Smooth muscle cell (in vitro differentiated cells): ENCODE measurements at regions not wholly inside any gene's neighbourhood (a gene's known extent, or its start where the extent isn't known, plus 50 kb on each side); places are given as distances from the start of the nearest gene placed in this dataset.

Experiments used
- DNase-seq: peaks from one replicate; lab custom pipeline; 2025; ENCODE audit not compliant: unreplicated experiment; lab: John Stamatoyannopoulos, UW
- H2AFZ ChIP-seq: fragments of 200-600 bp; sonication (generic); 2 replicates; pipeline ENCODE4 v1.6.0; 2016; ENCODE audit warnings: antibody characterized with exemption, low read depth, mild to moderate bottlenecking
- H3F3A ChIP-seq: fragments of 200-600 bp; sonication (generic); 2 replicates; pipeline ENCODE4 v1.6.0; 2017; ENCODE audit warnings: antibody characterized with exemption, low read depth
- H3K27ac ChIP-seq: fragments of 200-600 bp; sonication (generic); 2 replicates; pipeline ENCODE4 v1.5.1; 2016; ENCODE audit warnings: low read depth, mild to moderate bottlenecking
- H3K27me3 ChIP-seq: fragments of 200-600 bp; sonication (generic); 2 replicates; pipeline ENCODE4 v1.6.1; 2016; ENCODE audit warnings: low read depth, mild to moderate bottlenecking
- H3K36me3 ChIP-seq: fragments of 200-600 bp; sonication (generic); 2 replicates; pipeline ENCODE4 v1.5.1; 2016; ENCODE audit warnings: low read depth
- H3K4me1 ChIP-seq: fragments of 200-600 bp; sonication (generic); 2 replicates; pipeline ENCODE4 v1.5.1; 2016; ENCODE audit warnings: low read depth
- H3K4me2 ChIP-seq: fragments of 200-600 bp; sonication (generic); 2 replicates; pipeline ENCODE4 v1.6.0; 2016; ENCODE audit warnings: mild to moderate bottlenecking
- H3K4me3 ChIP-seq: fragments of 200-600 bp; sonication (generic); 2 replicates; pipeline ENCODE4 v1.5.1; 2016; ENCODE audit warnings: mild to moderate bottlenecking
- H3K79me2 ChIP-seq: fragments of 200-600 bp; sonication (generic); 2 replicates; pipeline ENCODE4 v1.6.0; 2016; ENCODE audit warnings: low read depth, mild to moderate bottlenecking
- H3K9ac ChIP-seq: fragments of 200-600 bp; sonication (generic); 2 replicates; pipeline ENCODE4 v1.6.0; 2016; ENCODE audit warnings: low read depth
- H3K9me3 ChIP-seq: fragments of 200-600 bp; sonication (generic); replicated peaks from 2 replicates; pipeline ENCODE4 v1.5.1; 2016; ENCODE audit warnings: low read depth
- H4K20me1 ChIP-seq: fragments of 200-600 bp; sonication (generic); 2 replicates; pipeline ENCODE4 v1.6.0; 2016; ENCODE audit warnings: low read depth
- WGBS: methylation state at CpG from one replicate; pipeline ENCODE4 v1.1.7; 2016; ENCODE audit warnings: low lambda C conversion rate; 5-methylcytosine and 5-hydroxymethylcytosine counted together
- TF ChIP-seq, protein P1 (sequence below): fragments of 200-600 bp; sonication (generic); IDR thresholded peaks from 2 replicates; pipeline ENCODE4 v1.5.1; 2017; ENCODE audit warnings: borderline replicate concordance, mild to moderate bottlenecking, antibody characterized with exemption; ENCODE audit not compliant: insufficient read depth, poor library complexity, severe bottlenecking

DNA sequence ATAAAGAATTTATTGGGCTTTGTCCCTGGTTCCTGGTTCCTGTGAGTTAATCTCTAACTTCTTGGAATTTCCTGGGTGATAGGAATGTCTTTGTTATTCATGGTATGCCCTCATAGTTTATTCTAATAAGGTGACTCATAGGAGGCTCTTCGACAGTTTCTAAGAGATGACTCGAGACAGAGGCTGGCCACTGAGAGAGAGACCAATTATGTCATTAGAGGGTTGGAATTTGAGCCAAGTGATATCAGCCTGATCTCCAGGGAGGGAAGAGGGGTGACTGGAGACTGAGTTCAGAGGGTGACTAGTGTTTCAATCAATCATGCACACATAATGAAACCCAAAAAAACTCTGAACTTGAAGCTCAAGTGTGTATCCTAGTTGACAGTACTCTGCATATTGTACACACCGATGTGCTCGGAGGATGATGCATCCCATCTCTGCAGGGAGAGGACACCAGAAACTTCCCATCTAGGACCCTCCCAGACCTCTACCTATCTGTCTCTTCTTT, 185.7 kb downstream of the MTCL1 start:
- TF ChIP-seq, protein P1, sequence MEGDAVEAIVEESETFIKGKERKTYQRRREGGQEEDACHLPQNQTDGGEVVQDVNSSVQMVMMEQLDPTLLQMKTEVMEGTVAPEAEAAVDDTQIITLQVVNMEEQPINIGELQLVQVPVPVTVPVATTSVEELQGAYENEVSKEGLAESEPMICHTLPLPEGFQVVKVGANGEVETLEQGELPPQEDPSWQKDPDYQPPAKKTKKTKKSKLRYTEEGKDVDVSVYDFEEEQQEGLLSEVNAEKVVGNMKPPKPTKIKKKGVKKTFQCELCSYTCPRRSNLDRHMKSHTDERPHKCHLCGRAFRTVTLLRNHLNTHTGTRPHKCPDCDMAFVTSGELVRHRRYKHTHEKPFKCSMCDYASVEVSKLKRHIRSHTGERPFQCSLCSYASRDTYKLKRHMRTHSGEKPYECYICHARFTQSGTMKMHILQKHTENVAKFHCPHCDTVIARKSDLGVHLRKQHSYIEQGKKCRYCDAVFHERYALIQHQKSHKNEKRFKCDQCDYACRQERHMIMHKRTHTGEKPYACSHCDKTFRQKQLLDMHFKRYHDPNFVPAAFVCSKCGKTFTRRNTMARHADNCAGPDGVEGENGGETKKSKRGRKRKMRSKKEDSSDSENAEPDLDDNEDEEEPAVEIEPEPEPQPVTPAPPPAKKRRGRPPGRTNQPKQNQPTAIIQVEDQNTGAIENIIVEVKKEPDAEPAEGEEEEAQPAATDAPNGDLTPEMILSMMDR = no peak
- Histone ChIP-seq H3K4me2 (peak overlapping the region; percentile 26), H3K4me3 (no peak overlapping the region), H3F3A (no peaks in the 10 kb centered on the region), H3K4me1 (peaks cover 5% of the 10 kb centered on the region), H4K20me1 (no peaks in the 10 kb centered on the region), H3K27me3 (no peaks in the 10 kb centered on the region), H3K9me3 (no peaks in the 10 kb centered on the region), H2AFZ (no peak overlapping the region), H3K9ac (no peak overlapping the region), H3K27ac (peak overlapping the region; percentile 60), H3K36me3 (no peaks in the 10 kb centered on the region), H3K79me2 (no peaks in the 10 kb centered on the region)
- DNase-seq = no peak
- WGBS = 16% methylated on average over 4 of the region's 4 CpGs

DNA sequence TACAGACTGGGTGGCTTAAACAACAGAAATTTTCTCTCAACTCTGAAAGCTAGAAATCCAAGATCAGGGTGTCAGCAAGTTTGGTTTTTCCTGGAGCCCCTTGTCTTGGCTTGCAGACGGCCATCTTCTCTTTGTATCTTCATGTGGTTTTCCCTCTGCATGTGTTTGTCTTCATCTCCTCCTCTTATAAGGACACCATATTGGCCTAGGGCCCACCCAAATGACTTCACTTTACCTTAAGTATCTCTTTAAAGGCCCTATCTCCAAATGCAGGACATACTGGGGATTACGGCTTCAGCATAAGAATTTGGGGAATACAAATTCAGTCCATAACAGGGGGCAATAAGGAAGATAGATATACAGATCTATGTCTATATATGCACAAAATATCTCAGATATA, 187.9 kb downstream of the MTCL1 start:
- Histone ChIP-seq H3K9me3 (no peaks in the 10 kb centered on the region), H3K9ac (no peak overlapping the region), H3K36me3 (no peaks in the 10 kb centered on the region), H3K27me3 (no peaks in the 10 kb centered on the region), H3K4me3 (no peak overlapping the region), H4K20me1 (no peaks in the 10 kb centered on the region), H3F3A (no peaks in the 10 kb centered on the region), H2AFZ (no peak overlapping the region), H3K4me2 (no peak overlapping the region), H3K27ac (no peak overlapping the region), H3K4me1 (peaks cover 5% of the 10 kb centered on the region), H3K79me2 (no peaks in the 10 kb centered on the region)
- no peak for DNase-seq
- 96% methylated on average over 2 of the region's 2 CpGs for WGBS
- TF ChIP-seq, protein P1 = no peak

DNA sequence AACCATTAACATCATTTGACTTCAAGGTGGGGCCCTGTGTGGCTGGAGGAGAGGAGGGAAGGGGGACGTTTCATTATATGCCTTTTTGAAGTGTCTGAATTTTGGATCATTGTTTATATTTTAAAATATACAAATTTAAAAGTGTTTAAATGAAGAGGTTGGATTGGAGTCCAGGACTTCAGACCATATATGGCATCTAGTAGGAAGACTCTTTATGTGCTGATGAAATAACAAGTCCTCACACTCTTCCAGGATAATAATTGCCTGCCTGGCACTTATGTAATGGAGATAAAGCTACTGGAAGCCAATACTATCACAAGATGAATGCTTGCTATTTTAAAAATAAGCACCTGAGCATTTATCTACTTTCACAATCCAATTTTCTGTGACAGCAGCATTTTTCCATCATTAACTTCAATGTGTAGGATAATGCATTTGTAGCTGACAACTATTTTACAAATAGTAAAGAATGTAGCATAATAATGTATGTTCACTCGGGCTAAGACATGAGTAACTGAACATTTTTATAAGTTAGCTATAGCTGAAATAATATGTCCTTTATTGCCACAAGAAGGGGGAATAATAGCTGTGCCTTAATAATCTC, 188.4 kb downstream of the MTCL1 start:
- H3K4me3 ChIP-seq = no peak overlapping the region
- H3K36me3 ChIP-seq = no peaks in the 10 kb centered on the region
- H3K9me3 ChIP-seq = no peaks in the 10 kb centered on the region
- no peaks in the 10 kb centered on the region for H3K79me2 ChIP-seq
- no peaks in the 10 kb centered on the region for H3F3A ChIP-seq
- H3K27me3 ChIP-seq = no peaks in the 10 kb centered on the region
- no peaks in the 10 kb centered on the region for H4K20me1 ChIP-seq
- 94% methylated on average over 2 of the region's 2 CpGs for WGBS
- DNase-seq = no peak
- H3K27ac ChIP-seq = no peak overlapping the region
- H3K4me2 ChIP-seq = no peak overlapping the region
- TF ChIP-seq, protein P1 = no peak
- no peak overlapping the region for H2AFZ ChIP-seq
- no peak overlapping the region for H3K9ac ChIP-seq
- peaks cover 5% of the 10 kb centered on the region for H3K4me1 ChIP-seq

DNA sequence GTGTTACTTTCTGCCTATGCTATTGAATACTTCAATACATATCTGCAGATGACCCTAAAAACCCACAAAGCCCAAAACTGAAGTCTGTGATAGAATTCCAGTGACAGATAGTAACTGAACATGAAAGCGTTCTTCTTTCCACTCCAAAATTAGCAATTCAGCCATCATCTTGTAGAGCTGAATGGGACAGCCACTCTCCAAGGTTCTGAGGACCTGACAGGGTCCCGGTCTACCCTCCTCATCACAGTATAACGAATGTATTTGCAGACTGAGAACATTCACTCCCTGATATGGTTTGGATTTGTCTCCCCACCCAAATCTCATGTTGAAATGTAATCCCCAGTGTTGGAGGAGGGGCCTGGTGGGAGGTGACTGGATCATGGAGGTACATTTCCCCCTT, 189.5 kb downstream of the MTCL1 start:
- peaks cover 5% of the 10 kb centered on the region for H3K4me1 ChIP-seq
- H2AFZ ChIP-seq = no peak overlapping the region
- H3K79me2 ChIP-seq = no peaks in the 10 kb centered on the region
- WGBS = 97% methylated on average over 3 of the region's 3 CpGs
- H3K4me2 ChIP-seq = no peak overlapping the region
- no peaks in the 10 kb centered on the region for H4K20me1 ChIP-seq
- H3K27ac ChIP-seq = no peak overlapping the region
- no peak overlapping the region for H3K9ac ChIP-seq
- H3K36me3 ChIP-seq = no peaks in the 10 kb centered on the region
- TF ChIP-seq, protein P1 = no peak
- H3F3A ChIP-seq = no peaks in the 10 kb centered on the region
- H3K9me3 ChIP-seq = no peaks in the 10 kb centered on the region
- no peak for DNase-seq
- H3K4me3 ChIP-seq = no peak overlapping the region
- H3K27me3 ChIP-seq = no peaks in the 10 kb centered on the region
